Osteocyte (in vitro differentiated cells): ENCODE measurements at regions not wholly inside any gene's neighbourhood (a gene's known extent, or its start where the extent isn't known, plus 50 kb on each side); places are given as distances from the start of the nearest gene placed in this dataset.

Source experiments
- DNase-seq: peaks from one replicate; pipeline ENCODE4 v3.0.0; 2021; ENCODE audit warnings: mixed read lengths; ENCODE audit not compliant: unreplicated experiment; ENCODE audit errors: extremely low spot score
- H3K27ac Mint-ChIP-seq: one replicate; pipeline ENCODE4 v1.8.0; 2021; ENCODE audit warnings: mild to moderate bottlenecking, mixed read lengths; ENCODE audit not compliant: unreplicated experiment
- H3K27me3 Mint-ChIP-seq: one replicate; pipeline ENCODE4 v1.8.0; 2021; ENCODE audit warnings: mixed read lengths; ENCODE audit not compliant: unreplicated experiment
- H3K36me3 Mint-ChIP-seq: one replicate; pipeline ENCODE4 v1.8.0; 2021; ENCODE audit warnings: mixed read lengths; ENCODE audit not compliant: unreplicated experiment
- H3K4me1 Mint-ChIP-seq: one replicate; pipeline ENCODE4 v1.8.0; 2021; ENCODE audit warnings: mixed read lengths; ENCODE audit not compliant: unreplicated experiment
- H3K4me3 Mint-ChIP-seq: one replicate; pipeline ENCODE4 v1.8.0; 2021; ENCODE audit warnings: mild to moderate bottlenecking, moderate library complexity, mixed read lengths; ENCODE audit not compliant: unreplicated experiment
- H3K9me3 Mint-ChIP-seq: one replicate; pipeline ENCODE4 v1.8.0; 2021; ENCODE audit warnings: mixed read lengths; ENCODE audit not compliant: unreplicated experiment
- CTCF ChIP-seq: fragments of 200-600 bp; sonication (generic); IDR thresholded peaks from 2 replicates; pipeline ENCODE4 v1.5.0; 2021; ENCODE audit warnings: antibody characterized with exemption, mild to moderate bottlenecking, moderate library complexity

DNA sequence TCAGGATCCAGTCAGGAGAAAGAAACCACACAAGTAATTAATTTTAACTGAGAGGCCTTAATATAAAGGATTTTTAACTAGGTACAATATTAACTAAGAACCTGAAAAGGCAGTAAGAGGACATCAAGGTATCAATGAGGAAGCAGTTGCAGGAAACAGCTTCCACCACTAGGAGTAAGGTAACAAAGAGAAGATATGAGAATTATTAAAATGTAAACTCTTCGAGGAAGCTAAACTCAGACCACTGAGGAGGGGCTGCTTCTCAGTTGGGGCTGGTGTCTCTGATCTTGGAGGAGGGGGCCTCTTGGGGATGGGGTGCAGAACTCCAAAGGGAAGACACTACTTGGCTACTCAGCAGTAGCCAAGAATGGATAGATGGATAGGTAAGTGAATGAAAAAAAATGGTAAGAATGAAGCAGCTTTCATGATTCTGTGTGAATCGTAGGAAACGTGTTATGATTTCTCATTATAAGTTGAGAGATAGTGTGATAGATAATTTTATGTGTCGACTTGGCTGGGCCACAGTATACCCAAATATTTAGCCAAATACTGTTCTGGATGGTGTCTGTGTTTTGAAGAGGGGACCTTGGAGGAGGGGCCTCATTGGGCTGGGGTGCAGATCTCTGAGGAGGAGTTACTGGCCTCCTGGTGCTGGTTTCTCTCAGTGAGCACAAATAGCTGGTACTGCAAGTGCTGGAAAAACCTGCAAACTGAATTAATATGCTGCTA, 547.7 kb upstream of the LRRTM1 start:
- no peaks in the 10 kb centered on the region for H3K36me3 Mint-ChIP-seq
- no peak overlapping the region for H3K4me3 Mint-ChIP-seq
- peaks cover 33% of the 10 kb centered on the region for H3K9me3 Mint-ChIP-seq
- no peaks in the 10 kb centered on the region for H3K27me3 Mint-ChIP-seq
- H3K27ac Mint-ChIP-seq = no peak overlapping the region
- DNase-seq = no peak
- TF ChIP-seq CTCF = no peak
- no peaks in the 10 kb centered on the region for H3K4me1 Mint-ChIP-seq

- no peaks in the 10 kb centered on the region for H3K4me1 Mint-ChIP-seq
- peaks cover 20% of the 10 kb centered on the region for H3K9me3 Mint-ChIP-seq
- no peak overlapping the region for H3K4me3 Mint-ChIP-seq
- H3K36me3 Mint-ChIP-seq = no peaks in the 10 kb centered on the region
- no peak for DNase-seq
- H3K27me3 Mint-ChIP-seq = no peaks in the 10 kb centered on the region
- no peak for TF ChIP-seq CTCF
- no peak overlapping the region for H3K27ac Mint-ChIP-seq
These were observed 526.3 kb upstream of the LRRTM1 start for GRCh38 chr2:80830891-80831290.

- Mint-ChIP-seq H3K4me3 (no peak overlapping the region), H3K36me3 (no peaks in the 10 kb centered on the region), H3K27ac (no peak overlapping the region), H3K9me3 (peaks cover 37% of the 10 kb centered on the region), H3K27me3 (no peaks in the 10 kb centered on the region), H3K4me1 (no peaks in the 10 kb centered on the region)
- no peak for DNase-seq
- TF ChIP-seq CTCF = no peak
These were observed 518.4 kb upstream of the LRRTM1 start for GRCh38 chr2:80822999-80823398.

DNA sequence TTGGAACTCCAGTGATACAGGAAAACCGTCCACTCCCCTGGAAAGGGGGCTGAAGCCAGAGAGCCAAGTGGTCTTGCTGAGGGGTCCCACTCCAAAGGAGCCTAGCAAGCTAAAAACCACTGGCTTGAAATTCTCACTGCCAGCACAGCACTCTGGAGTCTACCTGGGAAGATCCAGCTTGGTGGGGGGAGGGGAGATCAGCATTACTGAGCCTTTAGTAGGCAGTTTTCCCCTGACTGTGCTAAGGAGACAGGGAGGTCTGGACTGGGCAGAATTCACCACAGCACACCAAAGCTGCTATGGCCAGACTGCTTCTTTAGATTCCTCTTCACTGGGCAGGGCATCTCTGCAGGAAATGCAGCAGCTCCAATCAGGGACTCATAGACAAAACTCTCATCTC, 510.7 kb upstream of the LRRTM1 start:
- H3K27ac Mint-ChIP-seq = no peak overlapping the region
- no peak for DNase-seq
- TF ChIP-seq CTCF = no peak
- peaks cover 63% of the 10 kb centered on the region for H3K9me3 Mint-ChIP-seq
- no peaks in the 10 kb centered on the region for H3K4me1 Mint-ChIP-seq
- H3K27me3 Mint-ChIP-seq = no peaks in the 10 kb centered on the region
- H3K36me3 Mint-ChIP-seq = no peaks in the 10 kb centered on the region
- H3K4me3 Mint-ChIP-seq = no peak overlapping the region

DNA sequence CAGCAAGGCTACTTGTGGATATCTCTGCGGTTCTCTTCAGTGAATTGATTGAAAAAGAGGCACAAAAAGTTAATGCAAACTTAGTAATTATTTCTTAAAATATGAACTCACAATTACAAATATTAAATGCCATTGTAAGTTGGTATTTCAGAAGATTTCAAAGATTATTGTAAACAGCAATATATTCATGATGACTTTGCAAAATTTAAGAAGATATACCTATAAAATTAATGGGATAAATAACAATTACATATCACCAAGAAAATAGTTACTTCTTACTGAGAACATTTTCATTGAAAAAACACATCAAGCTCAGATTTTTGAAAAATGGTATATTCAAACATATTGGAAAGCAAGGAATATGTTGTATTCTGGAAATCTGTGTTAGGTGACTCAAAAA, 482.0 kb upstream of the LRRTM1 start:
- no peak for TF ChIP-seq CTCF
- H3K4me1 Mint-ChIP-seq = no peaks in the 10 kb centered on the region
- DNase-seq = no peak
- no peak overlapping the region for H3K4me3 Mint-ChIP-seq
- H3K9me3 Mint-ChIP-seq = peaks cover 20% of the 10 kb centered on the region
- H3K27ac Mint-ChIP-seq = no peak overlapping the region
- no peaks in the 10 kb centered on the region for H3K36me3 Mint-ChIP-seq
- no peaks in the 10 kb centered on the region for H3K27me3 Mint-ChIP-seq
